Keratinocyte (primary cell): ENCODE measurements at regions not wholly inside any gene's neighbourhood (a gene's known extent, or its start where the extent isn't known, plus 50 kb on each side); places are given as distances from the start of the nearest gene placed in this dataset.

Experiments
- DNase-seq: peaks from one replicate; pipeline ENCODE4 v3.0.0-alpha.2; 2011; ENCODE audit warnings: low read depth, missing footprints, low spot score
- FAIRE-seq: peaks from 2 replicates; lab custom pipeline; 2011; peaks lifted over from hg19 to GRCh38; lab: Jason Lieb, UNC
- H2AFZ ChIP-seq: 2 replicates; pipeline ENCODE4 v1.6.0; 2012; ENCODE audit warnings: low read length, control low read depth, inconsistent platforms; ENCODE audit not compliant: control insufficient read depth
- H3K27ac ChIP-seq: 2 replicates; pipeline ENCODE4 v1.5.1; 2011; ENCODE audit warnings: low read length; ENCODE audit not compliant: control insufficient read depth, insufficient read depth
- H3K27me3 ChIP-seq: 3 replicates; pipeline ENCODE4 v1.6.0; 2011; ENCODE audit warnings: low read length; ENCODE audit not compliant: control insufficient read depth, insufficient read depth; ENCODE audit errors: extremely low read depth
- H3K36me3 ChIP-seq, 2 experiments: 2 replicates in 1 of 2; 3 replicates in 1 of 2; pipeline ENCODE4 v1.5.1; 2011; ENCODE audit warnings: low read length in 2 of 2, mild to moderate bottlenecking in 1 of 2; ENCODE audit not compliant: control insufficient read depth in 2 of 2, insufficient read depth in 2 of 2; ENCODE audit errors: extremely low read depth in 1 of 2
- H3K4me1 ChIP-seq: 3 replicates; pipeline ENCODE4 v1.5.1; 2011; ENCODE audit warnings: low read length; ENCODE audit not compliant: control insufficient read depth, insufficient read depth; ENCODE audit errors: extremely low read depth
- H3K4me2 ChIP-seq: 3 replicates; pipeline ENCODE4 v1.6.0; 2011; ENCODE audit warnings: low read depth, low read length; ENCODE audit not compliant: control insufficient read depth, insufficient read depth; ENCODE audit errors: extremely low read depth
- H3K4me3 ChIP-seq, 3 experiments: fragments of 200-600 bp in 1 of 3; sonication (generic) in 1 of 3; 2 replicates in 2 of 3; 3 replicates in 1 of 3; pipeline ENCODE4 v1.5.1; 2011 to 2016; ENCODE audit warnings: low read length in 3 of 3, mild to moderate bottlenecking in 3 of 3, control low read depth in 2 of 3, inconsistent platforms in 1 of 3, low read depth in 1 of 3, mixed read lengths in 1 of 3, mixed run types in 1 of 3, moderate library complexity in 1 of 3; ENCODE audit not compliant: control insufficient read depth in 2 of 3, insufficient read depth in 2 of 3; ENCODE audit errors: extremely low read depth in 1 of 3
- H3K79me2 ChIP-seq: 2 replicates; pipeline ENCODE4 v1.6.0; 2012; ENCODE audit warnings: low read length; ENCODE audit not compliant: control insufficient read depth, insufficient read depth
- H3K9ac ChIP-seq: 3 replicates; pipeline ENCODE4 v1.6.0; 2011; ENCODE audit warnings: low read length; ENCODE audit not compliant: control insufficient read depth, insufficient read depth; ENCODE audit errors: extremely low read depth
- H3K9me1 ChIP-seq: 3 replicates; pipeline ENCODE4 v1.6.0; 2011; ENCODE audit warnings: low read length; ENCODE audit not compliant: control insufficient read depth, insufficient read depth; ENCODE audit errors: extremely low read depth
- H3K9me3 ChIP-seq: 2 replicates; pipeline ENCODE4 v1.5.1; 2012; ENCODE audit warnings: low read depth, low read length; ENCODE audit not compliant: control insufficient read depth
- H4K20me1 ChIP-seq: 3 replicates; pipeline ENCODE4 v1.6.0; 2011; ENCODE audit warnings: low read length; ENCODE audit not compliant: control insufficient read depth, insufficient read depth; ENCODE audit errors: extremely low read depth
- CTCF ChIP-seq, 3 experiments: IDR thresholded peaks in 1 of 3; conservative IDR thresholded peaks in 1 of 3; optimal IDR thresholded peaks in 1 of 3; 2 replicates in 2 of 3; 3 replicates in 1 of 3; pipeline versions ENCODE3 to v1.5.1; 2011; ENCODE audit warnings: low read length in 3 of 3, mild to moderate bottlenecking in 3 of 3, moderate library complexity in 2 of 3, control low read depth in 1 of 3, inconsistent platforms in 1 of 3; ENCODE audit not compliant: insufficient read depth in 2 of 3; ENCODE audit errors: extremely low read depth in 1 of 3
- EZH2 ChIP-seq: IDR thresholded peaks from one replicate; pipeline ENCODE4 v1.6.1; 2012; ENCODE audit warnings: inconsistent platforms, mild to moderate bottlenecking, low read length, moderate library complexity
- dilution Hi-C: fragments of 300-500 bp; cut with MboI; formaldehyde crosslinking; loops from one replicate; pipeline ENCODE4 v1.7.0; 2020; ENCODE audit warnings: low sequenced_read_pairs; ENCODE audit not compliant: extremely low pct_ligation_motif_present

- Histone ChIP-seq H3K27me3 (no peaks in the 10 kb centered on the region), H3K4me1 (no peaks in the 10 kb centered on the region), H3K9ac (no peak overlapping the region), H3K9me1 (no peaks in the 10 kb centered on the region), H3K79me2 (no peaks in the 10 kb centered on the region), H3K9me3 (no peaks in the 10 kb centered on the region), H4K20me1 (no peaks in the 10 kb centered on the region), H3K4me2 (no peak overlapping the region), H2AFZ (no peak overlapping the region), H3K27ac (no peak overlapping the region), H3K36me3 (no peaks in the 10 kb centered on the region), H3K4me3 (no peak overlapping the region)
- TF ChIP-seq EZH2 (no peak), CTCF (optimal IDR thresholded peaks at IDR 0.05 in 1 of 3, IDR thresholded peaks at IDR 0.05 in 1 of 3, conservative IDR thresholded peaks at IDR 0.05 in 1 of 3; ENCODE audit: extremely low read depth in 1 of 3, insufficient read depth in 2 of 3, low read length in 3 of 3) (no peak)
- DNase-seq (no peak), FAIRE-seq (no peak)
- dilution Hi-C loops = no loop called here
Observed at GRCh38 chr5:89289604-89290003, 406.6 kb upstream of the MEF2C start.

GRCh38 chr5:89287964-89288363 is 405.0 kb upstream of the MEF2C start:
- no peaks in the 10 kb centered on the region for H3K9me3 ChIP-seq
- H3K27ac ChIP-seq = no peak overlapping the region
- no peaks in the 10 kb centered on the region for H4K20me1 ChIP-seq
- H3K79me2 ChIP-seq = no peaks in the 10 kb centered on the region
- no peak overlapping the region for H2AFZ ChIP-seq
- no peaks in the 10 kb centered on the region for H3K9me1 ChIP-seq
- no peak overlapping the region for H3K4me3 ChIP-seq
- DNase-seq (no peak), FAIRE-seq (no peak)
- H3K27me3 ChIP-seq = no peaks in the 10 kb centered on the region
- peaks cover 3% of the 10 kb centered on the region for H3K4me1 ChIP-seq
- TF ChIP-seq EZH2 (no peak), CTCF (optimal IDR thresholded peaks at IDR 0.05 in 1 of 3, IDR thresholded peaks at IDR 0.05 in 1 of 3, conservative IDR thresholded peaks at IDR 0.05 in 1 of 3; ENCODE audit: extremely low read depth in 1 of 3, insufficient read depth in 2 of 3, low read length in 3 of 3) (no peak)
- dilution Hi-C loops = no loop called here
- H3K36me3 ChIP-seq = no peaks in the 10 kb centered on the region
- no peak overlapping the region for H3K9ac ChIP-seq
- H3K4me2 ChIP-seq = no peak overlapping the region
